ENCODE measurements at regions not wholly inside any gene's neighbourhood (a gene's known extent, or its start where the extent isn't known, plus 50 kb on each side); places are given as distances from the start of the nearest gene placed in this dataset.

DNA sequence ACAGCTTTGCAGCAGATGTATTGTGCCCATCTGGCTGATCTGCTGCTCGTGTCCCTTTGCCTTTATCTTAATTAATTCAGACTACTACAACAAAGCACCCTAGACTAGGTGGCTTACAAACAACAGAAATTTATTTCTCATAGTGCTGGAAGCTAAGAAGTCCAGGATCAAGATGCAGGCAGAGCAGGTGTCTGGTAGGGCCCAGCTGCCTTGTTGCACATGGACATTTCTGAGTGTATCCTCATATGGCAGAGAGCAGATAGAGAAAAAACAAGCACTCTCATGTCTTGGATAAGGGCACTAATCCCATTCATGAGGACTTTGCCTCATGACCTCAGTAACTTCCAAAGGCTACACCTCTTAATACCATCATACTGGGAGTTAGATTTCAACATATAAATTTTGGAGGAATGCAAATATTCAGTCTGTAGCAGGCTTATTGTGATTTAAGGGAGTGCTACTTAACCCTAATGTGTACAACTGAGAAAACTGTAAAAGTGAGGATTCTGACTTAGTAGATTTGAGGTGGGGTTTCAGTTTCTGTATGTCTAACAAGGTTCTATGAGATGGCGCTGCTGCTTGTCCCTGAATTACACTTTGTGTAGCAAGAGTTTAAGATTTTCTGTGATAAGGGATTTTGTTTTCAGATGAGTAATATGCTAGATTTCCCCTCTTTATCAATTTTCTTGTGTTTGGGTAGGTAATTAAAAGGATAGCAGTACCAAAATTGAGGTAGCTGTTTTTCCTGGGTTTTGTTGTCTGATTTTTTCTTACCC lies 473.2 kb upstream of the TECRL start:
- Histone ChIP-seq H3K9me2 (ENCODE audit: insufficient read depth, low read length) (no peaks in the 10 kb centered on the region), H3K36me3 (ENCODE audit: insufficient read depth, low read length) (no peaks in the 10 kb centered on the region), H3K4me3 (ENCODE audit: low read depth, low read length, poor library complexity, severe bottlenecking) (no peak overlapping the region), H4K20me1 (ENCODE audit: insufficient read depth, low read length) (no peaks in the 10 kb centered on the region), H3K4me1 (ENCODE audit: insufficient read depth, low read length, poor library complexity, severe bottlenecking) (no peaks in the 10 kb centered on the region), H3K9me3 (ENCODE audit: low read length) (no peaks in the 10 kb centered on the region), H3K79me2 (ENCODE audit: insufficient read depth, low read depth, low read length) (no peaks in the 10 kb centered on the region), H2AFZ (ENCODE audit: low read length) (no peak overlapping the region), H3K27ac (ENCODE audit: low read depth, low read length, poor library complexity, severe bottlenecking) (no peak overlapping the region), H3K4me2 (ENCODE audit: low read length) (no peak overlapping the region)
- BruUV-seq (replicated peaks): no TSS peak
- CTCF ChIA-PET (ENCODE audit: unreplicated experiment): no interaction called here
- TF ChIP-seq, protein P1, sequence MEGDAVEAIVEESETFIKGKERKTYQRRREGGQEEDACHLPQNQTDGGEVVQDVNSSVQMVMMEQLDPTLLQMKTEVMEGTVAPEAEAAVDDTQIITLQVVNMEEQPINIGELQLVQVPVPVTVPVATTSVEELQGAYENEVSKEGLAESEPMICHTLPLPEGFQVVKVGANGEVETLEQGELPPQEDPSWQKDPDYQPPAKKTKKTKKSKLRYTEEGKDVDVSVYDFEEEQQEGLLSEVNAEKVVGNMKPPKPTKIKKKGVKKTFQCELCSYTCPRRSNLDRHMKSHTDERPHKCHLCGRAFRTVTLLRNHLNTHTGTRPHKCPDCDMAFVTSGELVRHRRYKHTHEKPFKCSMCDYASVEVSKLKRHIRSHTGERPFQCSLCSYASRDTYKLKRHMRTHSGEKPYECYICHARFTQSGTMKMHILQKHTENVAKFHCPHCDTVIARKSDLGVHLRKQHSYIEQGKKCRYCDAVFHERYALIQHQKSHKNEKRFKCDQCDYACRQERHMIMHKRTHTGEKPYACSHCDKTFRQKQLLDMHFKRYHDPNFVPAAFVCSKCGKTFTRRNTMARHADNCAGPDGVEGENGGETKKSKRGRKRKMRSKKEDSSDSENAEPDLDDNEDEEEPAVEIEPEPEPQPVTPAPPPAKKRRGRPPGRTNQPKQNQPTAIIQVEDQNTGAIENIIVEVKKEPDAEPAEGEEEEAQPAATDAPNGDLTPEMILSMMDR (conservative IDR thresholded peaks at IDR 0.05; ENCODE audit: low read length): no peak
- no peak for TF ChIP-seq EZH2phosphoT487 (IDR thresholded peaks at IDR 0.05; ENCODE audit: borderline replicate concordance, low read depth, low read length)
- DNase-seq (ENCODE audit: low spot score): no peak
- intact Hi-C loops (cut with micrococcal nuclease; ENCODE audit: unreplicated experiment): no loop called here
- POLR2A ChIA-PET: no interaction called here

DNA sequence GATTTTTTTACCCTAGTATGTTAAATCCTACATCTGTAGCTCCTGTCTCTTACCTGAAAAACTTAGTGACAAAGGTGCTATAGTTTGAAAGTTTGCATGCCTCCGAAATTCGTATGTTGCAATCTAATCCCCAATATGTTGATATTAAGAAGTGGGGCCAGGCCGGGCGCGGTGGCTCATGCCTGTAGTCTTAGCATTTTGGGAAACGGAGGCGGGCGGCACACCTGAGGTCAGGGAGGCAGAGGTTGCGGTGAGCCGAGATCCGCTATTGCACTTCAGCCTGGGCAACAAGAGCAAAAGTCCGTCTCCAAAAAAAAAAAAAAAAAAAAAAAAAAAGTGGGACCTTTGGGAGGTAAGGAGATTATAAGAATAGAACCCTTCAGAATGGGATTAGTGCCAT lies 471.3 kb upstream of the TECRL start:
- Histone ChIP-seq H3K4me2 (ENCODE audit: low read length) (no peak overlapping the region), H4K20me1 (ENCODE audit: insufficient read depth, low read length) (no peaks in the 10 kb centered on the region), H3K36me3 (ENCODE audit: insufficient read depth, low read length) (no peaks in the 10 kb centered on the region), H3K27ac (ENCODE audit: low read depth, low read length, poor library complexity, severe bottlenecking) (no peak overlapping the region), H3K79me2 (ENCODE audit: insufficient read depth, low read depth, low read length) (no peaks in the 10 kb centered on the region), H3K9me3 (ENCODE audit: low read length) (no peaks in the 10 kb centered on the region), H3K9me2 (ENCODE audit: insufficient read depth, low read length) (no peaks in the 10 kb centered on the region), H2AFZ (ENCODE audit: low read length) (no peak overlapping the region), H3K4me3 (ENCODE audit: low read depth, low read length, poor library complexity, severe bottlenecking) (no peak overlapping the region), H3K4me1 (ENCODE audit: insufficient read depth, low read length, poor library complexity, severe bottlenecking) (no peaks in the 10 kb centered on the region)
- no TSS peak for BruUV-seq (replicated peaks)
- no peak for DNase-seq (ENCODE audit: low spot score)
- intact Hi-C loops (cut with micrococcal nuclease; ENCODE audit: unreplicated experiment): no loop called here
- TF ChIP-seq, protein P1 (conservative IDR thresholded peaks at IDR 0.05; ENCODE audit: low read length): no peak
- no peak for TF ChIP-seq EZH2phosphoT487 (IDR thresholded peaks at IDR 0.05; ENCODE audit: borderline replicate concordance, low read depth, low read length)
- POLR2A ChIA-PET: no interaction called here
- CTCF ChIA-PET (ENCODE audit: unreplicated experiment): no interaction called here

DNA sequence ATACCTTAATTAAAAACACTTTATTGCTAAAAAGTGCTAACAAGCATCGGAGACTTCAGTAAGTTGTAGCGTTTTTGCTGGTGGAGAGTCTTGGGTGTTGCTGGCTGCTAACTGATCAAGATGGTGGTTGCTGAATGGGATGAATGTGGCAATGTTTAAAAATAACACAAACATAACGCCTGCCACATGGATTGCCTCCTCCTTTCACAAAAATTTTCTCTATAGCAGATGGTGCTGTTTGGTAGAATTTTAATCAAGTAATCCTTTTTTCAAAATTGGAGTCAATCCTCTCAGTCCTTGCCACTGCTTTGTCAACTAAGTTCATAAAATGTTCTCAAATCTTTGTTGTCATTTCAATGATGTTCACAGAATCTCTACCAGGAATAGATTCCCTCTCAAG lies 466.8 kb upstream of the TECRL start:
- no peaks in the 10 kb centered on the region for H3K79me2 ChIP-seq (ENCODE audit: insufficient read depth, low read depth, low read length)
- no peak overlapping the region for H3K4me2 ChIP-seq (ENCODE audit: low read length)
- ChIA-PET POLR2A (no interaction called here), CTCF (ENCODE audit: unreplicated experiment) (no interaction called here)
- no peaks in the 10 kb centered on the region for H3K36me3 ChIP-seq (ENCODE audit: insufficient read depth, low read length)
- DNase-seq (ENCODE audit: low spot score): no peak
- H3K4me1 ChIP-seq (ENCODE audit: insufficient read depth, low read length, poor library complexity, severe bottlenecking): no peaks in the 10 kb centered on the region
- H3K9me3 ChIP-seq (ENCODE audit: low read length): no peaks in the 10 kb centered on the region
- no peak overlapping the region for H2AFZ ChIP-seq (ENCODE audit: low read length)
- intact Hi-C loops (cut with micrococcal nuclease; ENCODE audit: unreplicated experiment): no loop called here
- no peaks in the 10 kb centered on the region for H4K20me1 ChIP-seq (ENCODE audit: insufficient read depth, low read length)
- BruUV-seq (replicated peaks): no TSS peak
- no peak overlapping the region for H3K27ac ChIP-seq (ENCODE audit: low read depth, low read length, poor library complexity, severe bottlenecking)
- TF ChIP-seq, protein P1 (conservative IDR thresholded peaks at IDR 0.05; ENCODE audit: low read length): no peak
- TF ChIP-seq EZH2phosphoT487 (IDR thresholded peaks at IDR 0.05; ENCODE audit: borderline replicate concordance, low read depth, low read length): no peak
- no peaks in the 10 kb centered on the region for H3K9me2 ChIP-seq (ENCODE audit: insufficient read depth, low read length)
- no peak overlapping the region for H3K4me3 ChIP-seq (ENCODE audit: low read depth, low read length, poor library complexity, severe bottlenecking)

Measured in OCI-LY7 (cell line).